OCI-LY1 (cell line): ENCODE measurements at regions not wholly inside any gene's neighbourhood (a gene's known extent, or its start where the extent isn't known, plus 50 kb on each side); places are given as distances from the start of the nearest gene placed in this dataset.

ENCODE experiments used
- CTCF ChIP-seq: fragments of 200-600 bp; sonication (generic), shearing (Covaris generic); IDR thresholded peaks from 2 replicates; pipeline ENCODE4 v1.5.1; 2017; ENCODE audit warnings: mild to moderate bottlenecking, antibody characterized with exemption, low read length, moderate library complexity, mixed read lengths
- EZH2 ChIP-seq: fragments of 200-600 bp; sonication (generic), shearing (Covaris generic); IDR thresholded peaks from 2 replicates; pipeline ENCODE4 v1.8.0; 2017; ENCODE audit warnings: borderline replicate concordance, mixed run types, mild to moderate bottlenecking, antibody characterized with exemption, low read length, moderate library complexity, mixed read lengths

- no peak for TF ChIP-seq CTCF
- TF ChIP-seq EZH2, result no peak
Measured at GRCh38 chr10:2414562-2414961, 652.8 kb upstream of the PFKP start.
